Panc1 (cell line): ENCODE measurements at regions not wholly inside any gene's neighbourhood (a gene's known extent, or its start where the extent isn't known, plus 50 kb on each side); places are given as distances from the start of the nearest gene placed in this dataset.

ENCODE experiments used
- CTCF ChIP-seq: fragments of 450-650 bp; IDR thresholded peaks from 2 replicates; pipeline ENCODE4 v1.5.1; 2017; ENCODE audit warnings: mild to moderate bottlenecking
- POLR2AphosphoS5 ChIP-seq: IDR thresholded peaks from 2 replicates; pipeline ENCODE4 v1.6.1; 2012; ENCODE audit warnings: mild to moderate bottlenecking, low read depth, low read length, moderate library complexity
- REST ChIP-seq, 2 experiments: IDR thresholded peaks; 2 replicates each; pipeline ENCODE4 v1.6.1; 2011 to 2012; ENCODE audit warnings: low read depth in 2 of 2, control low read depth in 1 of 2, low read length in 1 of 2, mild to moderate bottlenecking in 1 of 2, moderate library complexity in 1 of 2; ENCODE audit not compliant: insufficient read depth in 1 of 2
- SIN3A ChIP-seq: IDR thresholded peaks from 2 replicates; pipeline ENCODE4 v1.6.1; 2012; ENCODE audit warnings: low read depth, mild to moderate bottlenecking, low read length, moderate library complexity, borderline replicate concordance; ENCODE audit not compliant: insufficient read depth

- TF ChIP-seq CTCF (no peak), POLR2AphosphoS5 (no peak), REST (IDR thresholded peaks at IDR 0.05; ENCODE audit: insufficient read depth in 1 of 2, low read depth in 2 of 2, low read length in 1 of 2) (no peak), SIN3A (no peak)
Measured at GRCh38 chr13:62687732-62688131, 1272.1 kb upstream of the PCDH20 start.
